Testis (tissue), 2 donors: ENCODE measurements at regions not wholly inside any gene's neighbourhood (a gene's known extent, or its start where the extent isn't known, plus 50 kb on each side); places are given as distances from the start of the nearest gene placed in this dataset.

Experiments
- DNase-seq: peaks from one replicate; pipeline ENCODE4 v3.0.0-alpha.2; 2019
- H3K27ac ChIP-seq, 2 donors: fragments of 200-600 bp; sonication (generic); one replicate each; pipeline ENCODE4 v1.5.1; 2019
- H3K27me3 ChIP-seq: fragments of 200-600 bp; sonication (generic); one replicate; pipeline ENCODE4 v1.5.1; 2019
- H3K36me3 ChIP-seq: fragments of 200-600 bp; sonication (generic); one replicate; pipeline ENCODE4 v1.5.1; 2017; ENCODE audit warnings: low read depth; ENCODE audit errors: missing control alignments
- H3K4me1 ChIP-seq: fragments of 200-600 bp; sonication (generic); one replicate; pipeline ENCODE4 v1.5.1; 2019
- H3K4me3 ChIP-seq, 2 donors: fragments of 200-600 bp; sonication (generic); one replicate each; pipeline ENCODE4 v1.5.1; 2017 to 2019
- H3K9me3 ChIP-seq: fragments of 200-600 bp; sonication (generic); one replicate; pipeline ENCODE4 v1.5.1; 2017
- CTCF ChIP-seq, 3 experiments: fragments of 450-650 bp in 2 of 3; fragments of 200-600 bp in 1 of 3; sonication (generic) in 1 of 3; IDR thresholded peaks; one replicate each; pipeline ENCODE4 v1.5.1; 2016 to 2019; ENCODE audit warnings: antibody characterized with exemption in 3 of 3, mild to moderate bottlenecking in 2 of 3, moderate library complexity in 1 of 3
- POLR2A ChIP-seq: fragments of 450-650 bp; IDR thresholded peaks from one replicate; pipeline ENCODE4 v1.6.1; 2017; ENCODE audit warnings: antibody characterized with exemption, mild to moderate bottlenecking, moderate library complexity
- WGBS, 2 donors: methylation state at CpG; one replicate each; pipeline ENCODE4 v1.1.5; 2018; 5-methylcytosine and 5-hydroxymethylcytosine counted together
- intact Hi-C: fragments of 100-400 bp; cut with DNase I; formaldehyde crosslinking; loops from one replicate; pipeline ENCODE4 v1.15.1; 2023; ENCODE audit warnings: low total_unique reads

DNA sequence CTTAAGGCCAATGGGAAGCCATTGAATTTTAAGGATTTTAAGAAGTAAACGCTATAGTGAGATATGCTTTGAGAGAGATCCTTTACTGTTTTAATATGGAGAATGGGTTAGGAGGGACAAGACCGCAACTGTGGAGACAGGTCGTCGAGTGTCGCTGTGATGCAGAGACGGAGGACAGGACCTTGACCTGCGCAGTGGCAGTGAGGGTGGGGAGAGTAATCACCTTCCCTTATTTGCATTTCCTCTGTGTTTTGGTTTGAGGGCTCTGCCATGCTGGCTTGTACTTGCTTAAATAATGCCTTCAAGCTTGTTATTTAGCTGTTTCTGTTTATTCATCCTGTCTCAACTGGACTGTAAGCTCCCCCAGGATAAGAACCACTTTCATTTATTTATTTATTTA lies 345.0 kb downstream of the FBXW7 start:
- Histone ChIP-seq H3K27me3 (no peaks in the 10 kb centered on the region), H3K9me3 (no peaks in the 10 kb centered on the region), H3K4me1 (no peaks in the 10 kb centered on the region), H3K36me3 (no peaks in the 10 kb centered on the region), H3K27ac (no peak overlapping the region), H3K4me3 (no peak overlapping the region)
- 91 to 95% methylated on average over 7 of the region's 7 CpGs for WGBS, 2 donors
- no peak for TF ChIP-seq POLR2A
- no peak for TF ChIP-seq CTCF (IDR thresholded peaks at IDR 0.05)
- DNase-seq: no peak
- intact Hi-C loops: no loop called here

DNA sequence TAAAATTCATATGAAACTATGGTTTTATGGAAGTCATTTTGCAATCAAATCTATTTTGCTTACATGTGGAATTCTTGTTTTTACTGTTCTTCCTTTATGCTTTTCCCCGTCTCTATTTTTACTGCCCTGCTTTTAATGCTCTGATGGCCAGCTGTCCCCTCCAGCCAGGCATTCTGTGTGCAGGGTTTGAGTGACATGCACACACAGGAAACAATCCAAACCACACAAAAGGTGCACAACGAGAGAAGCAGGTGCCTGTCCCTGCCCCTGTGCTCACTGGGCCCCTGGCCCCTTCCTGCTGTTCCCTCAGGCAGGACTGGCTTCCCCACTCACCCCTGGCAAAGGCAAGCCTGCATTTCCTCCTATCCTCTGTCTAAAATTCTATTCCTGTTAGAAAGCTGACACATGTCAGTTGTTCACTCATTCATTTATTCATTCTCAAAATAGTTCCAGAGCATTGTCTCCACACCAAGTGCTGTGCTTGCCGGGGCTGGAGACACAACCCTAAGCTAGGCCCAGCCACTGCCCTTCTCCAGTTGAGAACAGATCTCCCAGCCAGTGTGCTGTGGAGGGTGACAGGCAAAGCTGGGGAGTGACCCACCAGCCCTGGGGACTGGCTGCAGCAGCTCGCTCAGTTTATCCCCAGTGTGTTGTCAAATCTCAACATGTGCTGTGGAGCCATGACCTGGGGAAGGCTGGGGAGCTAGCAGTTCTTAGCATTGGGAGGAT lies 346.3 kb downstream of the FBXW7 start:
- 77 to 79% methylated on average over 4 of the region's 4 CpGs for WGBS, 2 donors
- DNase-seq: no peak
- Histone ChIP-seq H3K27me3 (no peaks in the 10 kb centered on the region), H3K27ac (no peak overlapping the region), H3K4me3 (no peak overlapping the region), H3K36me3 (no peaks in the 10 kb centered on the region), H3K9me3 (no peaks in the 10 kb centered on the region), H3K4me1 (no peaks in the 10 kb centered on the region)
- intact Hi-C loops: loop anchor here (10.0 kb wide), 1 partner anchor 55 kb away; no protein-coding TSS in a partner anchor
- TF ChIP-seq CTCF (IDR thresholded peaks at IDR 0.05): no peak
- no peak for TF ChIP-seq POLR2A

DNA sequence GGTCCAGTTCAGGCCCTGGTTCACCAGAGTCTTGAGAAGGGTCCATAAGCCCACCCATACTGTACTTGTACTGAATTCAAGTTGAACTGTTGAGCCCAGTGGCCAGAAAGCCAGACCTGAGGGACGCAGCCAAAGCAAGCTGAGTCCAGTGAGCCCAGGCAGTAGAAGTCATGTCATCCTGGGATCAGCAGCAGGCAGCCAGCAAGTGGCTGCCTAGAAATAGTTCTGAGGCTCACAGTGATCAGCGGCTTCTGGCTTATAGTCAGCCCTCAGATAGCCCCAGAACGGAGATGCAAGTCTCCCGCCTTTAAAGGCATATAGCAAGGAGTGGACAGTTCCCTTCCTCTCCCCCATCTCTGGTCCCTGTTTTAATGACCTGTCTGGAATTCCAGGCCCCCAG lies 347.1 kb downstream of the FBXW7 start:
- no peak for DNase-seq
- WGBS, 2 donors: 59 to 78% methylated on average over 3 to 4 of the region's 4 CpGs
- H3K4me3 ChIP-seq: no peak overlapping the region
- H3K36me3 ChIP-seq: no peaks in the 10 kb centered on the region
- H3K4me1 ChIP-seq: no peaks in the 10 kb centered on the region
- no peaks in the 10 kb centered on the region for H3K9me3 ChIP-seq
- TF ChIP-seq CTCF (IDR thresholded peaks at IDR 0.05): no peak
- no peak for TF ChIP-seq POLR2A
- H3K27ac ChIP-seq: no peak overlapping the region
- intact Hi-C loops: loop anchor here (10.0 kb wide), 1 partner anchor 56 kb away; no protein-coding TSS in a partner anchor
- H3K27me3 ChIP-seq: no peaks in the 10 kb centered on the region

GRCh38 chr4:152187693-152188092 lies 348.2 kb downstream of the FBXW7 start:
- Histone ChIP-seq H3K36me3 (no peaks in the 10 kb centered on the region), H3K4me1 (no peaks in the 10 kb centered on the region), H3K4me3 (no peak overlapping the region), H3K27me3 (no peaks in the 10 kb centered on the region), H3K9me3 (no peaks in the 10 kb centered on the region), H3K27ac (no peak overlapping the region)
- TF ChIP-seq CTCF (IDR thresholded peaks at IDR 0.05) (no peak), POLR2A (no peak)
- WGBS, 2 donors: 86% methylated on average over 3 of the region's 3 CpGs
- intact Hi-C loops: loop anchor here (10.0 kb wide), 1 partner anchor 57 kb away; no protein-coding TSS in a partner anchor
- DNase-seq: no peak
